ENCODE measurements at regions not wholly inside any gene's neighbourhood (a gene's known extent, or its start where the extent isn't known, plus 50 kb on each side); places are given as distances from the start of the nearest gene placed in this dataset.

DNA sequence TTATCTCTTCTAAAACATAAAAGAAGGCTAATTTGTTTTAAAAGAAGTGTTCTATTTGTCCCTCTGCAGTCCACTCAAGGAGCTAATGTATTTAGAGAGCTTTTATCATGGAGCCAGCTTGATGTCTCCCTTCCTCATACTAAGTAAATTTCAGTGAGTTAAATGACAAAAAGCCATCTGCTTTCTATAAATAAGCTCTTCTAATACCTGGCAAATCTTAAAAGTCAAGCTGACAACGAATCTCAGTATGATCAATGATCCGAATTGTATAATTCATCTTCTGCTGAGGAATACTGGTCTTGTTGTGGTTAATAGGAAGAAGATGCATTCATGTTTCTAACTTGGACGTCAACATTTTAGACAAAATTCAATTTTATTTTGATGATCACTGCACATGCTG, 1390.7 kb downstream of the CDH8 start:
- Histone ChIP-seq H3K9me3 (ENCODE audit: low read length) (no peaks in the 10 kb centered on the region), H3F3A (ENCODE audit: insufficient read depth, low read length, poor library complexity, severe bottlenecking) (no peaks in the 10 kb centered on the region), H3K9ac (ENCODE audit: low read length) (no peak overlapping the region), H3K9me2 (ENCODE audit: insufficient read depth, low read length) (no peaks in the 10 kb centered on the region), H3K4me2 (ENCODE audit: low read length) (no peak overlapping the region), H3K79me2 (replicated peaks; ENCODE audit: insufficient read depth, low read length) (no peaks in the 10 kb centered on the region), H3K27me3 (ENCODE audit: insufficient read depth, low read depth, low read length) (peaks cover 24% of the 10 kb centered on the region), H2AFZ (ENCODE audit: low read depth, low read length) (no peak overlapping the region), H3K27ac (ENCODE audit: low read length) (no peak overlapping the region), H3K36me3 (ENCODE audit: insufficient read depth, low read length) (no peaks in the 10 kb centered on the region), H3K4me3 (ENCODE audit: low read length) (no peak overlapping the region), H4K20me1 (ENCODE audit: insufficient read depth) (no peaks in the 10 kb centered on the region)
- TF ChIP-seq EP300 (conservative IDR thresholded peaks at IDR 0.05; ENCODE audit: poor library complexity, severe bottlenecking) (no peak), MXI1 (conservative IDR thresholded peaks at IDR 0.05; ENCODE audit: poor library complexity, severe bottlenecking) (no peak), EZH2 (IDR thresholded peaks at IDR 0.05; ENCODE audit: borderline replicate concordance, insufficient read depth, low read length, poor library complexity, severe bottlenecking) (no peak)
- TF ChIP-seq, protein P1, sequence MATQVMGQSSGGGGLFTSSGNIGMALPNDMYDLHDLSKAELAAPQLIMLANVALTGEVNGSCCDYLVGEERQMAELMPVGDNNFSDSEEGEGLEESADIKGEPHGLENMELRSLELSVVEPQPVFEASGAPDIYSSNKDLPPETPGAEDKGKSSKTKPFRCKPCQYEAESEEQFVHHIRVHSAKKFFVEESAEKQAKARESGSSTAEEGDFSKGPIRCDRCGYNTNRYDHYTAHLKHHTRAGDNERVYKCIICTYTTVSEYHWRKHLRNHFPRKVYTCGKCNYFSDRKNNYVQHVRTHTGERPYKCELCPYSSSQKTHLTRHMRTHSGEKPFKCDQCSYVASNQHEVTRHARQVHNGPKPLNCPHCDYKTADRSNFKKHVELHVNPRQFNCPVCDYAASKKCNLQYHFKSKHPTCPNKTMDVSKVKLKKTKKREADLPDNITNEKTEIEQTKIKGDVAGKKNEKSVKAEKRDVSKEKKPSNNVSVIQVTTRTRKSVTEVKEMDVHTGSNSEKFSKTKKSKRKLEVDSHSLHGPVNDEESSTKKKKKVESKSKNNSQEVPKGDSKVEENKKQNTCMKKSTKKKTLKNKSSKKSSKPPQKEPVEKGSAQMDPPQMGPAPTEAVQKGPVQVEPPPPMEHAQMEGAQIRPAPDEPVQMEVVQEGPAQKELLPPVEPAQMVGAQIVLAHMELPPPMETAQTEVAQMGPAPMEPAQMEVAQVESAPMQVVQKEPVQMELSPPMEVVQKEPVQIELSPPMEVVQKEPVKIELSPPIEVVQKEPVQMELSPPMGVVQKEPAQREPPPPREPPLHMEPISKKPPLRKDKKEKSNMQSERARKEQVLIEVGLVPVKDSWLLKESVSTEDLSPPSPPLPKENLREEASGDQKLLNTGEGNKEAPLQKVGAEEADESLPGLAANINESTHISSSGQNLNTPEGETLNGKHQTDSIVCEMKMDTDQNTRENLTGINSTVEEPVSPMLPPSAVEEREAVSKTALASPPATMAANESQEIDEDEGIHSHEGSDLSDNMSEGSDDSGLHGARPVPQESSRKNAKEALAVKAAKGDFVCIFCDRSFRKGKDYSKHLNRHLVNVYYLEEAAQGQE (IDR thresholded peaks at IDR 0.05; ENCODE audit: borderline replicate concordance) = no peak

DNA sequence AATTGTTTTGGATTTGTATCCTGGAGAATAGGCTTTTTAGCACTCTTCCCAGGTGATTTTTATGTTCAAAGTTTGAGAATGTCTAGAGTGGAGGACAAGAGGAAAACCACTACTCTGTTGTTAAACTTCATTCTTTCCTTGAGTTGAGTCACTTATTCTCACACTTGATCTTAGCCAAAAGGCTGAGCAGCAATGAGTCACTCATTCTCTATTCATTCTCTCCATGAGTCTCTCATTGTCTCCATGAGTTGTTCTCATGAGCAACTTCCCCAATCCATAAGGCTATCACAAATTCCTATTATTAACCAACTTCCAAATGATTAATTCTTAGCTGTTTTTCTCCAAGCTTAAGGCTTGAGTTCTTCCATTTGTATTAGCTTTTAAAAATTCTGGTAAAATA, 1393.3 kb downstream of the CDH8 start:
- no peak for TF ChIP-seq POLR2AphosphoS5 (IDR thresholded peaks at IDR 0.05)
- TF ChIP-seq, protein P1 (IDR thresholded peaks at IDR 0.05; ENCODE audit: borderline replicate concordance) = no peak
- TF ChIP-seq, protein P2, sequence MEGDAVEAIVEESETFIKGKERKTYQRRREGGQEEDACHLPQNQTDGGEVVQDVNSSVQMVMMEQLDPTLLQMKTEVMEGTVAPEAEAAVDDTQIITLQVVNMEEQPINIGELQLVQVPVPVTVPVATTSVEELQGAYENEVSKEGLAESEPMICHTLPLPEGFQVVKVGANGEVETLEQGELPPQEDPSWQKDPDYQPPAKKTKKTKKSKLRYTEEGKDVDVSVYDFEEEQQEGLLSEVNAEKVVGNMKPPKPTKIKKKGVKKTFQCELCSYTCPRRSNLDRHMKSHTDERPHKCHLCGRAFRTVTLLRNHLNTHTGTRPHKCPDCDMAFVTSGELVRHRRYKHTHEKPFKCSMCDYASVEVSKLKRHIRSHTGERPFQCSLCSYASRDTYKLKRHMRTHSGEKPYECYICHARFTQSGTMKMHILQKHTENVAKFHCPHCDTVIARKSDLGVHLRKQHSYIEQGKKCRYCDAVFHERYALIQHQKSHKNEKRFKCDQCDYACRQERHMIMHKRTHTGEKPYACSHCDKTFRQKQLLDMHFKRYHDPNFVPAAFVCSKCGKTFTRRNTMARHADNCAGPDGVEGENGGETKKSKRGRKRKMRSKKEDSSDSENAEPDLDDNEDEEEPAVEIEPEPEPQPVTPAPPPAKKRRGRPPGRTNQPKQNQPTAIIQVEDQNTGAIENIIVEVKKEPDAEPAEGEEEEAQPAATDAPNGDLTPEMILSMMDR (IDR thresholded peaks at IDR 0.05; ENCODE audit: poor library complexity, severe bottlenecking) = no peak
- no peak for TF ChIP-seq EZH2 (IDR thresholded peaks at IDR 0.05; ENCODE audit: borderline replicate concordance, insufficient read depth, low read length, poor library complexity, severe bottlenecking)
- TF ChIP-seq TAF1 (IDR thresholded peaks at IDR 0.05; ENCODE audit: low read depth) = no peak
- TF ChIP-seq MXI1 (conservative IDR thresholded peaks at IDR 0.05; ENCODE audit: poor library complexity, severe bottlenecking) = no peak
- no peak for TF ChIP-seq EP300 (conservative IDR thresholded peaks at IDR 0.05; ENCODE audit: poor library complexity, severe bottlenecking)
- no peak for TF ChIP-seq RAD21 (conservative IDR thresholded peaks at IDR 0.05)
- TF ChIP-seq SMC3 (conservative IDR thresholded peaks at IDR 0.05; ENCODE audit: poor library complexity) = no peak
- Histone ChIP-seq H3K36me3 (ENCODE audit: insufficient read depth, low read length) (no peaks in the 10 kb centered on the region), H2AFZ (ENCODE audit: low read depth, low read length) (no peak overlapping the region), H3K9me2 (ENCODE audit: insufficient read depth, low read length) (no peaks in the 10 kb centered on the region), H4K20me1 (ENCODE audit: insufficient read depth) (no peaks in the 10 kb centered on the region), H3K27me3 (ENCODE audit: insufficient read depth, low read depth, low read length) (peaks cover 24% of the 10 kb centered on the region), H3K9me3 (ENCODE audit: low read length) (no peaks in the 10 kb centered on the region), H3K4me2 (ENCODE audit: low read length) (no peak overlapping the region), H3K4me3 (ENCODE audit: low read length) (no peak overlapping the region), H3K79me2 (replicated peaks; ENCODE audit: insufficient read depth, low read length) (no peaks in the 10 kb centered on the region), H3K9ac (ENCODE audit: low read length) (no peak overlapping the region), H3F3A (ENCODE audit: insufficient read depth, low read length, poor library complexity, severe bottlenecking) (no peaks in the 10 kb centered on the region), H3K27ac (ENCODE audit: low read length) (no peak overlapping the region)

Measured in neural cell (in vitro differentiated cells).